C4-2B (cell line): ENCODE measurements at regions not wholly inside any gene's neighbourhood (a gene's known extent, or its start where the extent isn't known, plus 50 kb on each side); places are given as distances from the start of the nearest gene placed in this dataset.

ENCODE experiments used
- CTCF ChIP-seq: fragments of 450-650 bp; conservative IDR thresholded peaks from 2 replicates; pipeline ENCODE4 v1.5.1; 2017; ENCODE audit warnings: mild to moderate bottlenecking
- ZFX ChIP-seq: fragments of 450-650 bp; IDR thresholded peaks from 2 replicates; pipeline ENCODE4 v1.6.1; 2017

DNA sequence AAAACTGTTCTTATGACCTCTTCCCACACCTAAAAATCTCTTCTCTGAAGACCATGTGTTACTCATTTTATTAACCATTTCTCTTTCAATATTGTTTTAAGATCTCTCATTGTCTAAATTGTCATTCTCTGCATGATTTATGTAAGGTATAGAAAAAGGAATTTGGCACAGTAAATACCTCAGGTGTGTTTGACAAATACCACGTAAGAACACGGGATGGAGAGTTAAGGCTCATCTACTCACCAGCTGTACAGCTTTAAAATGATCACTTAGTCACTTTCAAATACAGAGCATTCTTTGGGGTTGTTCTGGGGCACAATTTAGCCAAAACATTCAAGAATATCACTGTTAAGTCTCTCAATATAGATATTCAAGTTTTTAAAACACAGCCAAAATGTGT lies 627.1 kb downstream of the MCTP2 start:
- TF ChIP-seq CTCF (no peak), ZFX (no peak)
